ENCODE measurements at regions not wholly inside any gene's neighbourhood (a gene's known extent, or its start where the extent isn't known, plus 50 kb on each side); places are given as distances from the start of the nearest gene placed in this dataset.

GRCh38 chr6:85126485-85127167, 323.3 kb upstream of the NT5E start:
- Histone ChIP-seq H3K27ac (no peak overlapping the region), H3K4me3 (peak overlapping the region; percentile 45), H3K27me3 (no peaks in the 10 kb centered on the region), H3K4me1 (no peaks in the 10 kb centered on the region), H3K9me3 (replicated peaks) (no peaks in the 10 kb centered on the region), H3K36me3 (no peaks in the 10 kb centered on the region)
- peak; percentile 69 to 79 for DNase-seq

GRCh38 chr6:85125526-85125925, 324.4 kb upstream of the NT5E start:
- Histone ChIP-seq H3K4me1 (no peaks in the 10 kb centered on the region), H3K36me3 (no peaks in the 10 kb centered on the region), H3K4me3 (no peak overlapping the region), H3K27me3 (no peaks in the 10 kb centered on the region), H3K9me3 (replicated peaks) (no peaks in the 10 kb centered on the region), H3K27ac (no peak overlapping the region)
- DNase-seq, result no peak

- DNase-seq, result no peak
These were observed 325.2 kb upstream of the NT5E start for GRCh38 chr6:85124472-85125354.

GRCh38 chr6:85121158-85121557, 328.7 kb upstream of the NT5E start:
- Histone ChIP-seq H3K4me3 (no peak overlapping the region), H3K4me1 (no peaks in the 10 kb centered on the region)

More at GRCh38 chr6:85124472-85125354, 325.2 kb upstream of the NT5E start:
- no peaks in the 10 kb centered on the region for H3K36me3 ChIP-seq
- no peaks in the 10 kb centered on the region for H3K9me3 ChIP-seq (replicated peaks)
- no peak overlapping the region for H3K27ac ChIP-seq
- no peaks in the 10 kb centered on the region for H3K27me3 ChIP-seq
- no peak overlapping the region for H3K4me3 ChIP-seq
- no peaks in the 10 kb centered on the region for H3K4me1 ChIP-seq

GRCh38 chr6:85118652-85119235, 331.1 kb upstream of the NT5E start:
- H3K9me3 ChIP-seq (replicated peaks), result no peaks in the 10 kb centered on the region
- H3K27me3 ChIP-seq, result 0 out of 2 replicates have a peak, but pooled peaks cover 8% of the 10 kb centered on the region
- H3K4me1 ChIP-seq, result no peaks in the 10 kb centered on the region

More at GRCh38 chr6:85121158-85121557, 328.7 kb upstream of the NT5E start:
- Histone ChIP-seq H3K36me3 (no peaks in the 10 kb centered on the region), H3K27ac (no peak overlapping the region), H3K27me3 (no peaks in the 10 kb centered on the region), H3K9me3 (replicated peaks) (no peaks in the 10 kb centered on the region)
- DNase-seq, result no peak

GRCh38 chr6:85118233-85118632, 331.6 kb upstream of the NT5E start:
- H3K27me3 ChIP-seq, result 0 out of 2 replicates have a peak, but pooled peaks cover 8% of the 10 kb centered on the region
- no peak overlapping the region for H3K27ac ChIP-seq
- no peaks in the 10 kb centered on the region for H3K4me1 ChIP-seq
- H3K4me3 ChIP-seq, result no peak overlapping the region
- no peaks in the 10 kb centered on the region for H3K36me3 ChIP-seq
- DNase-seq, result peak in 1 of 2 experiments; percentile 5
- no peaks in the 10 kb centered on the region for H3K9me3 ChIP-seq (replicated peaks)

More at GRCh38 chr6:85118652-85119235, 331.1 kb upstream of the NT5E start:
- no peak for DNase-seq
- no peak overlapping the region for H3K4me3 ChIP-seq
- H3K27ac ChIP-seq, result no peak overlapping the region
- H3K36me3 ChIP-seq, result no peaks in the 10 kb centered on the region

- H3K4me1 ChIP-seq, result no peaks in the 10 kb centered on the region
- H3K9me3 ChIP-seq (replicated peaks), result no peaks in the 10 kb centered on the region
- H3K4me3 ChIP-seq, result no peak overlapping the region
- no peak for DNase-seq
- H3K27me3 ChIP-seq, result 0 out of 2 replicates have a peak, but pooled peaks cover 8% of the 10 kb centered on the region
- H3K27ac ChIP-seq, result no peak overlapping the region
- H3K36me3 ChIP-seq, result no peaks in the 10 kb centered on the region
These were observed 333.4 kb upstream of the NT5E start for GRCh38 chr6:85116475-85116874.

- no peak overlapping the region for H3K27ac ChIP-seq
- no peaks in the 10 kb centered on the region for H3K36me3 ChIP-seq
- 0 out of 2 replicates have a peak, but pooled peaks cover 8% of the 10 kb centered on the region for H3K27me3 ChIP-seq
- no peak overlapping the region for H3K4me3 ChIP-seq
- no peaks in the 10 kb centered on the region for H3K9me3 ChIP-seq (replicated peaks)
- no peak for DNase-seq
- no peaks in the 10 kb centered on the region for H3K4me1 ChIP-seq
These were observed 334.0 kb upstream of the NT5E start for GRCh38 chr6:85115876-85116275.

- H3K27ac ChIP-seq, result no peak overlapping the region
- no peaks in the 10 kb centered on the region for H3K36me3 ChIP-seq
- H3K27me3 ChIP-seq, result 0 out of 2 replicates have a peak, but pooled peaks cover 8% of the 10 kb centered on the region
- no peak for DNase-seq
- no peaks in the 10 kb centered on the region for H3K4me1 ChIP-seq
- H3K9me3 ChIP-seq (replicated peaks), result no peaks in the 10 kb centered on the region
- no peak overlapping the region for H3K4me3 ChIP-seq
These were observed 334.5 kb upstream of the NT5E start for GRCh38 chr6:85115376-85115775.

- Histone ChIP-seq H3K27ac (no peak overlapping the region), H3K4me1 (no peaks in the 10 kb centered on the region), H3K27me3 (0 out of 2 replicates have a peak, but pooled peaks cover 8% of the 10 kb centered on the region), H3K9me3 (replicated peaks) (no peaks in the 10 kb centered on the region), H3K36me3 (no peaks in the 10 kb centered on the region), H3K4me3 (peak overlapping the region; percentile 38)
- DNase-seq, result no peak
These were observed 335.3 kb upstream of the NT5E start for GRCh38 chr6:85114581-85114935.

GRCh38 chr6:85113934-85114580, 335.8 kb upstream of the NT5E start:
- H3K36me3 ChIP-seq, result no peaks in the 10 kb centered on the region

GRCh38 chr6:85112540-85112939, 337.3 kb upstream of the NT5E start:
- H3K4me1 ChIP-seq, result no peaks in the 10 kb centered on the region
- DNase-seq, result no peak
- no peak overlapping the region for H3K4me3 ChIP-seq
- H3K27me3 ChIP-seq, result 0 out of 2 replicates have a peak, but pooled peaks cover 8% of the 10 kb centered on the region
- H3K36me3 ChIP-seq, result no peaks in the 10 kb centered on the region
- no peak overlapping the region for H3K27ac ChIP-seq
- H3K9me3 ChIP-seq (replicated peaks), result no peaks in the 10 kb centered on the region

More at GRCh38 chr6:85113934-85114580, 335.8 kb upstream of the NT5E start:
- DNase-seq, result peak; percentile 5 to 22
- Histone ChIP-seq H3K4me1 (no peaks in the 10 kb centered on the region), H3K27ac (no peak overlapping the region), H3K4me3 (peak overlapping the region; percentile 38), H3K9me3 (replicated peaks) (no peaks in the 10 kb centered on the region), H3K27me3 (0 out of 2 replicates have a peak, but pooled peaks cover 8% of the 10 kb centered on the region)

- Histone ChIP-seq H3K27ac (no peak overlapping the region), H3K4me3 (no peak overlapping the region), H3K27me3 (0 out of 2 replicates have a peak, but pooled peaks cover 8% of the 10 kb centered on the region), H3K36me3 (no peaks in the 10 kb centered on the region), H3K9me3 (replicated peaks) (no peaks in the 10 kb centered on the region), H3K4me1 (no peaks in the 10 kb centered on the region)
- no peak for DNase-seq
These were observed 338.3 kb upstream of the NT5E start for GRCh38 chr6:85111481-85112011.

GRCh38 chr6:85110943-85111342, 338.9 kb upstream of the NT5E start:
- DNase-seq, result no peak
- H3K4me1 ChIP-seq, result no peaks in the 10 kb centered on the region
- no peak overlapping the region for H3K4me3 ChIP-seq
- H3K9me3 ChIP-seq (replicated peaks), result no peaks in the 10 kb centered on the region
- H3K27ac ChIP-seq, result no peak overlapping the region
- H3K36me3 ChIP-seq, result no peaks in the 10 kb centered on the region
- H3K27me3 ChIP-seq, result 0 out of 2 replicates have a peak, but pooled peaks cover 8% of the 10 kb centered on the region

Measured in SJCRH30 (cell line).